Erythroblast (primary cell): ENCODE measurements at regions not wholly inside any gene's neighbourhood (a gene's known extent, or its start where the extent isn't known, plus 50 kb on each side); places are given as distances from the start of the nearest gene placed in this dataset.

Source experiments
- GATA1 ChIP-seq: IDR thresholded peaks from 2 replicates; pipeline ENCODE4 v1.6.1; 2011; ENCODE audit warnings: low read depth, mild to moderate bottlenecking, control low read depth, low read length, moderate library complexity
- POLR2A ChIP-seq: IDR thresholded peaks from 2 replicates; pipeline ENCODE4 v1.6.1; 2011; ENCODE audit warnings: mild to moderate bottlenecking, low read length

- TF ChIP-seq POLR2A = no peak
- TF ChIP-seq GATA1 = no peak
Observed at GRCh38 chr7:34390103-34390502, 267.9 kb upstream of the NPSR1 start.
